ENCODE measurements at regions not wholly inside any gene's neighbourhood (a gene's known extent, or its start where the extent isn't known, plus 50 kb on each side); places are given as distances from the start of the nearest gene placed in this dataset.

- TF ChIP-seq CTCF (IDR thresholded peaks at IDR 0.05), result no peak
- TF ChIP-seq ZFX (IDR thresholded peaks at IDR 0.05; ENCODE audit: borderline replicate concordance), result no peak
Observed at GRCh38 chr4:31283679-31284078, 563.5 kb downstream of the PCDH7 start.

Measured in 22Rv1 (cell line).